SK-N-SH (cell line): ENCODE measurements at regions not wholly inside any gene's neighbourhood (a gene's known extent, or its start where the extent isn't known, plus 50 kb on each side); places are given as distances from the start of the nearest gene placed in this dataset.

Source experiments
- CTCF ChIA-PET: fragments of 300-600, 350-600 bp; formaldehyde crosslinking; extraction: SDS; loops from one replicate; lab custom pipeline; 2021; lab: Yijun Ruan, JAX
- POLR2A ChIA-PET: fragments of 350-600 bp; sonication (Branson Sonifier 250); formaldehyde crosslinking; extraction: SDS; loops from one replicate; lab custom pipeline; 2020; ENCODE audit warnings: antibody characterized with exemption, inconsistent platforms; lab: Yijun Ruan, JAX
- DNase-seq: peaks from one replicate; pipeline ENCODE4 v3.0.0; 2012
- H2AFZ ChIP-seq: fragments of 200-600 bp; sonication (generic); 2 replicates; pipeline ENCODE4 v1.8.1; 2016; ENCODE audit warnings: antibody characterized with exemption, mild to moderate bottlenecking, low read depth
- H3F3A ChIP-seq: fragments of 200-600 bp; sonication (generic); replicated peaks from 2 replicates; pipeline ENCODE3; 2016; ENCODE audit warnings: antibody characterized with exemption, mild to moderate bottlenecking; ENCODE audit not compliant: insufficient read depth
- H3K27ac ChIP-seq, 2 experiments: fragments of 200-500 bp in 1 of 2; fragments of 200-600 bp in 1 of 2; sonication (Bioruptor generic) in 1 of 2; sonication (generic), shearing (Covaris generic) in 1 of 2; 2 replicates each; pipeline versions ENCODE4 v1.5.1 to v1.6.1; 2014 to 2016; ENCODE audit warnings: low read depth in 2 of 2, inconsistent platforms in 1 of 2, low read length in 1 of 2, mild to moderate bottlenecking in 1 of 2, mixed read lengths in 1 of 2
- H3K27me3 ChIP-seq: fragments of 200-600 bp; sonication (generic), shearing (Covaris generic); 2 replicates; pipeline ENCODE4 v1.6.1; 2016; ENCODE audit warnings: mixed run types; ENCODE audit not compliant: insufficient read depth
- H3K36me3 ChIP-seq, 2 experiments: fragments of 200-500 bp in 1 of 2; fragments of 200-600 bp in 1 of 2; sonication (Bioruptor generic) in 1 of 2; sonication (generic) in 1 of 2; replicated peaks in 1 of 2; 2 replicates each; pipeline versions ENCODE3 to v1.5.1; 2014 to 2016; ENCODE audit warnings: low read length in 1 of 2, mild to moderate bottlenecking in 1 of 2; ENCODE audit not compliant: insufficient read depth in 2 of 2, control insufficient read depth in 1 of 2
- H3K4me1 ChIP-seq, 2 experiments: fragments of 200-500 bp in 1 of 2; fragments of 200-600 bp in 1 of 2; sonication (Bioruptor generic) in 1 of 2; sonication (generic), shearing (Covaris generic) in 1 of 2; 2 replicates each; pipeline versions ENCODE4 v1.5.1 to v1.6.1; 2014 to 2016; ENCODE audit warnings: low read depth in 1 of 2, low read length in 1 of 2, mixed run types in 1 of 2; ENCODE audit not compliant: insufficient read depth in 2 of 2, control insufficient read depth in 1 of 2
- H3K4me2 ChIP-seq: fragments of 200-600 bp; sonication (generic), shearing (Covaris generic); 2 replicates; pipeline ENCODE4 v1.6.1; 2017; ENCODE audit warnings: mixed run types
- H3K4me3 ChIP-seq, 2 experiments: fragments of 200-500 bp in 1 of 2; fragments of 200-600 bp in 1 of 2; sonication (Bioruptor generic) in 1 of 2; sonication (generic), shearing (Covaris generic) in 1 of 2; 2 replicates each; pipeline versions ENCODE4 v1.5.1 to v1.8.1; 2014 to 2016; ENCODE audit warnings: low read depth in 2 of 2, inconsistent platforms in 1 of 2, low read length in 1 of 2, mild to moderate bottlenecking in 1 of 2, mixed read lengths in 1 of 2, moderate library complexity in 1 of 2
- H3K79me2 ChIP-seq: fragments of 200-600 bp; sonication (generic); 2 replicates; pipeline ENCODE4 v1.8.1; 2017; ENCODE audit warnings: mild to moderate bottlenecking; ENCODE audit not compliant: insufficient read depth
- H3K9ac ChIP-seq: fragments of 200-600 bp; sonication (generic); 2 replicates; pipeline ENCODE4 v1.6.1; 2017; ENCODE audit warnings: mixed run types
- H3K9me2 ChIP-seq: fragments of 200-600 bp; sonication (generic); 2 replicates; pipeline ENCODE4 v1.6.1; 2017; ENCODE audit warnings: mixed run types
- H3K9me3 ChIP-seq: fragments of 200-600 bp; sonication (generic); 2 replicates; pipeline ENCODE4 v1.6.1; 2017; ENCODE audit warnings: mixed run types, mild to moderate bottlenecking, moderate library complexity
- H4K20me1 ChIP-seq: fragments of 200-600 bp; sonication (generic); 2 replicates; pipeline ENCODE4 v1.6.1; 2017; ENCODE audit warnings: mild to moderate bottlenecking, mixed run types; ENCODE audit not compliant: insufficient read depth
- CTCF ChIP-seq: fragments of 200-600 bp; sonication (generic); IDR thresholded peaks from 2 replicates; pipeline ENCODE4 v1.6.1; 2017; ENCODE audit warnings: antibody characterized with exemption, mild to moderate bottlenecking, moderate library complexity
- EP300 ChIP-seq, 2 experiments: IDR thresholded peaks; 2 replicates each; pipeline versions ENCODE4 v1.4.0 to v1.6.1; 2012; ENCODE audit warnings: borderline replicate concordance in 1 of 2, low read depth in 1 of 2, low read length in 1 of 2
- FOXJ3 ChIP-seq: sonication (generic); formaldehyde crosslinking; IDR thresholded peaks from 2 replicates; pipeline ENCODE4 v1.5.1; 2020; ENCODE audit warnings: mild to moderate bottlenecking, missing genetic modification reagents
- GABPA ChIP-seq: IDR thresholded peaks from 2 replicates; pipeline ENCODE4 v1.4.0; 2012; ENCODE audit warnings: low read depth, mild to moderate bottlenecking
- MEF2A ChIP-seq: IDR thresholded peaks from 2 replicates; pipeline ENCODE4 v1.4.0; 2012; ENCODE audit warnings: low read depth, borderline replicate concordance
- MXI1 ChIP-seq: IDR thresholded peaks from 2 replicates; pipeline ENCODE4 v1.6.1; 2012; ENCODE audit warnings: mild to moderate bottlenecking, low read depth, low read length, improper control_type of control experiment
- NFIC ChIP-seq: IDR thresholded peaks from 2 replicates; pipeline ENCODE4 v1.4.0; 2012; ENCODE audit warnings: borderline replicate concordance
- POLR2AphosphoS5 ChIP-seq: IDR thresholded peaks from 2 replicates; pipeline ENCODE4 v1.6.1; 2012; ENCODE audit warnings: low read depth, low read length
- RAD21 ChIP-seq: IDR thresholded peaks from 2 replicates; pipeline ENCODE4 v1.6.1; 2012; ENCODE audit warnings: mild to moderate bottlenecking, low read length
- RFX5 ChIP-seq: IDR thresholded peaks from 2 replicates; pipeline ENCODE4 v1.6.1; 2012; ENCODE audit warnings: mild to moderate bottlenecking, improper control_type of control experiment, low read length
- RXRA ChIP-seq: IDR thresholded peaks from 2 replicates; pipeline ENCODE4 v1.4.0; 2012; ENCODE audit warnings: low read depth, mild to moderate bottlenecking, borderline replicate concordance
- SMC3 ChIP-seq: IDR thresholded peaks from 2 replicates; pipeline ENCODE4 v1.6.1; 2012; ENCODE audit warnings: low read depth, low read length, improper control_type of control experiment
- TAF1 ChIP-seq: IDR thresholded peaks from 2 replicates; pipeline ENCODE4 v1.6.1; 2012; ENCODE audit warnings: low read depth, mild to moderate bottlenecking, low read length, moderate library complexity, borderline replicate concordance
- USF2 ChIP-seq: fragments of 150-350 bp; IDR thresholded peaks from 2 replicates; pipeline ENCODE4 v1.6.1; 2017; ENCODE audit warnings: antibody characterized with exemption, low read length, low read depth, borderline replicate concordance
- YY1 ChIP-seq: IDR thresholded peaks from 2 replicates; pipeline ENCODE4 v1.4.0; 2012; ENCODE audit warnings: low read depth, mild to moderate bottlenecking
- WGBS: methylation state at CpG from one replicate; pipeline ENCODE4 v1.1.6; 2017; ENCODE audit warnings: low lambda C conversion rate; 5-methylcytosine and 5-hydroxymethylcytosine counted together
- TF ChIP-seq, protein P1 (sequence below): IDR thresholded peaks from 2 replicates; pipeline ENCODE4; 2012

- no peaks in the 10 kb centered on the region for H3K9me3 ChIP-seq
- H3K27me3 ChIP-seq, result no peaks in the 10 kb centered on the region
- H3K4me3 ChIP-seq, result no peak overlapping the region
- no peak overlapping the region for H3K9ac ChIP-seq
- no peak overlapping the region for H3K27ac ChIP-seq
- no peaks in the 10 kb centered on the region for H3K36me3 ChIP-seq
- 23% methylated on average over 8 of the region's 8 CpGs for WGBS
- ChIA-PET CTCF (interaction anchor here (1.4 kb wide), 1 partner anchor 16 kb away, joined by 3 read pairs; no protein-coding TSS in a partner anchor), POLR2A (no interaction called here)
- no peaks in the 10 kb centered on the region for H4K20me1 ChIP-seq
- no peak overlapping the region for H3K4me2 ChIP-seq
- H2AFZ ChIP-seq, result no peak overlapping the region
- H3K9me2 ChIP-seq, result no peaks in the 10 kb centered on the region
- H3K4me1 ChIP-seq, result no peaks in the 10 kb centered on the region; a peak in 1 of 4 replicates
- no peak for TF ChIP-seq MXI1
- no peak for TF ChIP-seq NFIC
- TF ChIP-seq, protein P1, sequence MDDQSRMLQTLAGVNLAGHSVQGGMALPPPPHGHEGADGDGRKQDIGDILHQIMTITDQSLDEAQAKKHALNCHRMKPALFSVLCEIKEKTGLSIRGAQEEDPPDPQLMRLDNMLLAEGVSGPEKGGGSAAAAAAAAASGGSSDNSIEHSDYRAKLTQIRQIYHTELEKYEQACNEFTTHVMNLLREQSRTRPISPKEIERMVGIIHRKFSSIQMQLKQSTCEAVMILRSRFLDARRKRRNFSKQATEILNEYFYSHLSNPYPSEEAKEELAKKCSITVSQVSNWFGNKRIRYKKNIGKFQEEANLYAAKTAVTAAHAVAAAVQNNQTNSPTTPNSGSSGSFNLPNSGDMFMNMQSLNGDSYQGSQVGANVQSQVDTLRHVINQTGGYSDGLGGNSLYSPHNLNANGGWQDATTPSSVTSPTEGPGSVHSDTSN, result no peak
- TF ChIP-seq RAD21, result no peak
- TF ChIP-seq RFX5, result no peak
- no peak for TF ChIP-seq TAF1
- no peak for TF ChIP-seq EP300 (IDR thresholded peaks at IDR 0.05; ENCODE audit: borderline replicate concordance in 1 of 2, low read depth in 1 of 2, low read length in 1 of 2)
- no peak for TF ChIP-seq SMC3
- TF ChIP-seq USF2, result no peak
- TF ChIP-seq YY1, result no peak
- no peak for TF ChIP-seq RXRA
- no peak for TF ChIP-seq GABPA
- TF ChIP-seq POLR2AphosphoS5, result no peak
- TF ChIP-seq MEF2A, result no peak
- TF ChIP-seq CTCF, result no peak
- no peak for TF ChIP-seq FOXJ3 (CRISPR knock-in tag)
- TF ChIP-seq, all 33 proteins: peak for 0
- Histone ChIP-seq H3K79me2 (no peaks in the 10 kb centered on the region), H3F3A (no peaks in the 10 kb centered on the region)
- DNase-seq, result no peak
Observed at GRCh38 chr6:131362696-131363095, 210.3 kb upstream of the ARG1 start.
